ENCODE measurements at regions not wholly inside any gene's neighbourhood (a gene's known extent, or its start where the extent isn't known, plus 50 kb on each side); places are given as distances from the start of the nearest gene placed in this dataset.

DNA sequence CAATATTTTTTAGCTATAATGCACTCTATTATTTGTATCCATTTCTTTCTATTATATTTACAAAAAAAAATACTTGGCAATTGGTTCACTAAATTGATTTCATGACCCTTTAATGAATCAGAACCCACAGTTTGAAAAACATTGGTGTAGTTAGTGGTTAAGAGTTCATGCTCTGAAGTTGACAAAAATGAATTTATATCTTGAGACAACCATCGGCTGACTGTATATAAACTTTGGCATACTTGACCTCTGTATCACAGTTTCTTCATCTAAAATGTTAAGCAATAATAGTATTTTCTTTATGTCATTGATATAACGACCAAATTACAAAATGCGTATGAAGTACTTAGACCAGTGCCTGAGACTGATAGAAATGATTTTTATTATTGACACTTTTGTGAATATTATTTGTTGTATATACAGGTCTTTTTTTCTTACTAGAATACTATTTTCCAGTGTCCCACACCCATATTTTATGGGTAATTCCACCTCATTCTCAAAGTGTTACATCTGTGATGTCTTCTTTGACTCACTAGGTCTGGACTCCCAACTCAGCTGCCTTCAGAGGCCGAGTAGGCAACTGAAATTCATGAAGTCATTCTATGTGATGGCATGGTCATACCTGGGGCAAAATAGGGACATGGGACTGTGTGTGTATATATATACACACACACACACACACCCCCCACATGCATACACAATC, 459.2 kb downstream of the RFPL4B start:
- DNase-seq, result no peak

DNA sequence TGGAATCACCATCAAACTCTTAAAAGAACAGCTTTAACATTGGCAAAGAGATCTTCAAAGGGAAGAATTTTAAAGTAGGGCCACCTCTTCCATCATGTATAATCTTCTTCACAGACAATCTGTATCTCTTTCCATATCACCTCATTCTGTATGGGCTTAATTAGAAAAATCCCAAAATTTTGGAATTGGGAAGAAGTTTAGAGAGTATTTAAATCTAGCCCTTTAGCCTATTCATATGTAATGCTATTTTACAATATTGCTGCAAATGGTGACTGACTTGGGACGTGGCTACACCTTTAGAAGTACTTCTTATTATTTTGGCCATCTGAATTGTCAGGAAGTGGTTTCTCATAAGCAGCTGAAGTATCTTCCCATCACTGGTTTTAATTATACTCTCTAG, 474.3 kb downstream of the RFPL4B start:
- DNase-seq, result no peak

DNA sequence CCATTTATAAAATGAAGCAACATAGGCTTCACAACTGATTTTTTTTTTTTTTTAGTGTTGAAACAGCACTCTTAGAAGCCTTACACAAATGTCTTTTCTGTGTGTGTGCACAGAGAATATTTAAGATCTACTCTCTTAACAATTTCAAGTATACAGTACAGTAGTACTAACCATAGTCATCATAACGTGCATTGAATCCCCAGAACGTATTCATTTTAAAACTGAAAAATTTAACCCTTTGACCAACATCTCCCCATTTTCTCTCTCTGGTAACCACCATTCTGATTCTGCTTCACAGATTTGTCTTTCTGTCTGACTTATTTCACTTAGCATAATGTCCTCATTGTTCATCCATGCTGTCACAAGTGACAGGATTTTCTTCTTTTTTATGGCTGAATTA, 475.6 kb downstream of the RFPL4B start:
- DNase-seq, result no peak

- peak; percentile 86 for DNase-seq
Observed at GRCh38 chr6:112827793-112828192, 480.7 kb downstream of the RFPL4B start.

GRCh38 chr6:112831022-112831421, 483.9 kb downstream of the RFPL4B start:
- DNase-seq, result no peak

DNA sequence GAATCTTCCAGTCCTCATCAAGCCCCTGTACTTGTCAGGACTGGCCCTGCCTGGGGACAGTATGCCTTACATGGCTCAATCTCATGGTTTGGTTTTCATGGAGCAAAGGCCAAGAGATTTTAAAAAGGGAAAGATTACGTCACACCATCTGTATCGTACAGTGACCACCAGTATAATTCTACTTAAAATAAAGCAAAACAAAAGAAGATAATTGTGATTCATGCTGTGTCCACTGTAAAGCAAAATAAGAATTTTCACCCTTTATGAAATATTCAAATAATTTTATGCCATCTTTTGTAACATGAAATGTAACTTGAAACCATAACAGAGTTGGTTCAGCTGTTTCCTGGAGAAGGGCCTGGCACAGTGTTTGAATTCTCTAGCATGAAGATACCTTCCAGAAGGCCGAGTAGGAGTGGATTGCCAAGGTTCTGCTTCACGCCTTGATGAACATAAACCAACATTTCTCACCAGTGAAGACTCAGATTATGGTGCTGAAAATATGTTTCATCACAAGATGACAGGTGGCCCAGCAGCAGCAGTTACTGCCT, 486.5 kb downstream of the RFPL4B start:
- DNase-seq, result no peak

DNA sequence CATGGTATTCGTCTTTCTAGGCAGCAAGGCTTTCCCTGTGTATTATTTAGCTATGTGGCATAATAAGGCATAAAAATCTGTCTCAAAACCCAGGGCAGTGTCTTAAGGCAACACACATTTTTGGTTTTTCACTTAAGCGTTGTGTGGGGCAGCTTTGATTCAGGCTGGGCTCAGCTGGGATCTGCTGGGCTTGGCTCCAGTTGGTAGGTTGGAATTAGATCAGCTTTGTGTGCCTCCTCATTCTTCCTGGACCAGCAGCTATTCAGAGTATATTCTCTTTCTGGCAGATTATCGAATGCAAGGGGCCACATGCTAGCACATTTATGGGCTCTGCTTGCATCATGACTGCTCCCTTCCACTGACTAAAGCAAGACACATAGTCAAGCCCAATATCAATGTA, 487.9 kb downstream of the RFPL4B start:
- no peak for DNase-seq

GRCh38 chr6:112839525-112839961, 492.4 kb downstream of the RFPL4B start:
- no peak for DNase-seq

- DNase-seq, result peak; percentile 19
Observed at GRCh38 chr6:112841553-112842329, 494.6 kb downstream of the RFPL4B start.

DNA sequence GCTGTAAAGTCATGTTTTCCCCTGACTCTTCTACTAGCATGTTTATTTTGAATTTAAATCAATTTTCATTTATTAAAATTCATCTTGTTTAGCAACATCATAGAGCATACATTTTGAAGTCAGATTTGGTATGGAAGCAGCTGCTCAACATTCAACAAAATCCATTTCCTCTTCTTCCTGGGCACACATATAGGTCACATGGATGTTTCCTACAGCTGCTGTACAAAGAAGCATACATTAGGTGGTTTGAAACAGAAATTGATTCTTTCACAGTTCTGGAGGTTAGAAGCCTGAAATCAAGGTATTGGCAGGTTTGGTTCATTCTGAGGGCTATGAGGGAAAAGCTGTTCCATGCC, 495.2 kb downstream of the RFPL4B start:
- peak; percentile 4 for DNase-seq

DNA sequence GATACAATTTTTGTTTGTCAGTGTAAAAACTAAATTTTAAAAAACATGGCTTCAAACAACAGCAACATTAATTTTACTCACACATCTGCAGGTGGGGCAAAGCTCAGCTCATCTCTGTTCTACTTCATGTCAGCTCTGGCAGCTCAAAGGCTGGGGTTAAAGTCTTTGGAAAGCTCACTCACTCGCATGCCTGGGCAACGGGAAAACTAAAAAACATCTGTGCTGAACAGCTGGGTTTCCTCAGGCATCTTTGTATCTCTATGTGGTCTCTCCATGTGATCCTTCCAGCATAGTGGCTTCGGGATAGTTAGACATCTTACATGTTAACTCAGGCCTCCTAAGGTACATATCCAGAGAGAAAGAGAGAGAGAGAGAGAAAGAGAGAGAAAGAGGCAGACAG, 499.6 kb downstream of the RFPL4B start:
- no peak for DNase-seq

GRCh38 chr6:112851146-112851545, 504.0 kb downstream of the RFPL4B start:
- DNase-seq, result no peak

DNA sequence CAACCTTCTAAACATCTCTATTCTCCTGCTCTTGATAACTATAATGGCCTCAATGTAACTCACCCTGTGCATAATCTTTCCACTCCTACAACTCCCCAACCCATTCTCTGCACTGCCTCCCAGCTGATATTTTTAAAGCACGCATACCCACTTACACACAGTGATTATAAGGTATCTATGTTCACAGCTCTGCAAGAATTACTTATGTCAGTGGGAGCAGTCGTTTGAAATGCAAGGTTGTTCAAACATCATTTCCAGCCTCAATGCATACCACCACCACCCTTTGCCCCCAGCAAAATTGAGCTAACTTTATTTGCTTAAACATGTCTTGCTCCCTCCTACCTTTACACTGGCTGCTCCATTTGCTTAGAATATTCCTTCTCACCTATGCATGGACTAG, 506.0 kb downstream of the RFPL4B start:
- DNase-seq, result no peak

DNA sequence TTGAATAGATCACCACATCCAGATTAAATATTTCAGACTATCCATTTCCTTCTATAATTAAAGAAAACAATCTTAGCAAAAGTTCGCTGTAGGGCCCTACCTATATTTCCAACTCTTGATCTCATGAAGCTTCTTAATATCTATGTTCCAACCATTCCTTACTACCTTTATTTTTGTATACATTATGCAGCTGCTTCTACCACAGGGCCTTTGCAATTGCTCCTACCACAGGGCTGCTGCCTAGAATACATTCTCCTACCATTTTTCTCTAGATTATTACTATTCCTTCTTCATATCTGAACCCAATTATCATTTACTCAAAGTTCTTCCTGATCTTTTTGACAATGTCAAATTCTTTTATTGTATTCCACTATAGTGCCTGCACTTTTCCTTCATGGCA, 516.6 kb downstream of the RFPL4B start:
- no peak for DNase-seq

GRCh38 chr6:112865131-112865530, 518.0 kb downstream of the RFPL4B start:
- no peak for DNase-seq

DNA sequence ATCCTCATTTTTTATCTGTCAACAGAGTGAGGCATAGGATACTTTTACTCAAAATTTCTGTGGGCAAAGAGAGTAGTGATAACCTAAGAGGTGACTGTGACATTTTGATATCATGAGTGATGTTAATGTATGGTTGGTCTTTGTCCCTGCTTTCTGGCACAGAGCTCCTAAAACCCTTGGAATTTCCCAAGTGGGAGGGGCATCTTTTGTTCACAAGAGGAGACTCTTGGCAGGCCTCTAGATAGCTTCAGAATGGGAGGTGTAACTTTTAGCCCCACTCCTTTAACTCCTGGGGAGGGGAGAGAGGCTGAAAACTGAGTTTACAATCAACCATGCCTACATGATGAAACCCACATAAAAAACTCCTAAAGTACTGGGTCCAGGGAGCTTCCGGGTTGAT, 527.8 kb downstream of the RFPL4B start:
- DNase-seq, result no peak

DNA sequence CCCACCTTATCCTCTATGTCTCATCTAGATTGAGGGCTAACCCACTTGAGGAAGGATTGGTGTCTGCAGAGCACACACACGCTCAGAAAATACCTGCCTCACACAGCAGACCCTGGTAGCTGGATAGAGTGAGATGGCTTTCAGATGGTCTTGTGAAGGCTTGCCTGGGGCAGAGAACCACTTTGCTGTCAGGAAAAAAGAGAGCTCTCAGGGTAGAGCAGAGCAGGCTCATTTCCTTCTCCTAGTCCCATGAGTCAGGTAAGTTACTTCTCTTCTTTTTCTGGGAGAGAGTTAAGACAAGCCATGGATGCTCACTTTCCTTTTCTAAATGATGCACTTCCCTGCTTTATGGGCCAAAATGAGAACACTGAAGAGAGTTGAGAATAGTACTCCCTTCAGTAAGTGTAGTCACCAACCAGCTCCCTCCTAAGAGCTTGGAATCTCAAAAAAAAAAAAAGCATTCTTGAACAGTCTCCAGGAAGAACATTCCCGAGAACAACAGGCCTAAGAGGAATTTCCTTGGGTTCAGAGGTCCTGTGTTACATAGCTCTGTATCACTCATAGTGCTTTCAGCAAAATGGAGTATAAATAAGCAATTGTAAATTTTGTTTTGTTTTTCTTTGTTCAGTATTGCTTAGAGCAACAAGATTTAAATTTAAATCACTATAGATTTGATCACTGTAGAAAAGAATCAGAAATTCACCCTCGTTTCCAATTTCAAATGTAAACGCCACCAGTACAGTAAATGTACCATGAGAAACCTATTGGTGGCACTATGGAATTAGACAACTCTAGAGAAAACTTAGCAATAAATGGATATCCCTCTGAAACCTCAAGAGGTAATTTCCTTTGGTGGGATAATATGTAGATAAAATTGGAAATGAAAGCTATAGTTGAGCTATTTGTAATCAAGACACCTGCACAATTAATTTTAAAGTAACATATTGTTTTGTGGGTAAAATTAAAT, 530.3 kb downstream of the RFPL4B start:
- DNase-seq, result no peak

GRCh38 chr6:112879920-112880413, 532.8 kb downstream of the RFPL4B start:
- DNase-seq, result peak; percentile 85

GRCh38 chr6:112881027-112881426, 533.9 kb downstream of the RFPL4B start:
- no peak for DNase-seq

GRCh38 chr6:112881828-112882780, 535.0 kb downstream of the RFPL4B start:
- no peak for DNase-seq

GRCh38 chr6:112883095-112883494, 536.0 kb downstream of the RFPL4B start:
- no peak for DNase-seq

GRCh38 chr6:112886415-112886814, 539.3 kb downstream of the RFPL4B start:
- no peak for DNase-seq
